HFF-Myc (cell line): ENCODE measurements at regions not wholly inside any gene's neighbourhood (a gene's known extent, or its start where the extent isn't known, plus 50 kb on each side); places are given as distances from the start of the nearest gene placed in this dataset.

Experiments used
- DNase-seq: peaks from one replicate; pipeline ENCODE4 v3.0.0-alpha.2; 2011; ENCODE audit warnings: low read depth; ENCODE audit errors: extremely low read depth
- H3K4me3 ChIP-seq: replicated peaks from 2 replicates; pipeline ENCODE4 v1.5.1; 2011; ENCODE audit warnings: low read depth, mild to moderate bottlenecking, control low read depth, low read length
- CTCF ChIP-seq: IDR thresholded peaks from 2 replicates; pipeline ENCODE4 v1.5.1; 2012; ENCODE audit warnings: mild to moderate bottlenecking, low read depth, low read length, control low read depth; ENCODE audit errors: missing control alignments

DNA sequence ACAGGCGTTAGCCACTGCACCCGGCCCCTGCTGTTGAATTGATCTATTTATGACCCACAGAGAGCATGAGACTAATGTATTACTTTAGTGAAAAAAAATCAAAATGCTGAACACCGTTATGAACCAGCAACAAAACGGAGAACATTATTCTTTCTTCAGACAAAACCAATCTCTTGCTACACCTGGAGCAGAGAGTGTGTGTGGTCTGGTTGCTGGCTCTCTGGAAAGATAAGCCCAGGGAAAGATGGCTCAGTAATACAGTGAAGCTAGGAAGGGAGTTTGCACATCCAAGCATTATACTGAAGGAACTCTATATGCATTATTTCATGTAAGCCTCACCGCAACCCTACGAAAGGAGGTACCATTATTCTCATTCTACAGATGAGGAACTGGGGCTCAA is 117.0 kb downstream of the GLUL start:
- TF ChIP-seq CTCF = no peak
- no peak for DNase-seq
- H3K4me3 ChIP-seq = no peak overlapping the region

DNA sequence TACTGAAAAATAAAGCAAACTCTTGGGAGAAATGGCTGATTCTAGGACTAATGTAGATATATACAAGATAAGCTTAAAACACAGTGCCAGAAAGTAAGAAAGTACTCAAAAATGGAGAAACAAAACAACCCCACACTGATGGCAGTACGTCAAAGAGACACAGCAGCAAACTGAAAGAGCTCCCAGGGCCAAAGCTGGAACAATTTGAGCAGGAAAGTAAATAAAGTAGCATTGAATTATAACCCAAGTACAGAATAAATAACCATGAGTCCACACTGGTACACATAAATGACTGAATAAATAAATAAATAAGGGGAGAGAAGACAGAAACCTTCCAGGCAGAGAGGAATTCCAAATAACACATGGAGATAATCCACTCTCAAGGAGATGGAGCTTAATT is 120.9 kb downstream of the GLUL start:
- DNase-seq = no peak
- no peak for TF ChIP-seq CTCF
- H3K4me3 ChIP-seq = no peak overlapping the region

DNA sequence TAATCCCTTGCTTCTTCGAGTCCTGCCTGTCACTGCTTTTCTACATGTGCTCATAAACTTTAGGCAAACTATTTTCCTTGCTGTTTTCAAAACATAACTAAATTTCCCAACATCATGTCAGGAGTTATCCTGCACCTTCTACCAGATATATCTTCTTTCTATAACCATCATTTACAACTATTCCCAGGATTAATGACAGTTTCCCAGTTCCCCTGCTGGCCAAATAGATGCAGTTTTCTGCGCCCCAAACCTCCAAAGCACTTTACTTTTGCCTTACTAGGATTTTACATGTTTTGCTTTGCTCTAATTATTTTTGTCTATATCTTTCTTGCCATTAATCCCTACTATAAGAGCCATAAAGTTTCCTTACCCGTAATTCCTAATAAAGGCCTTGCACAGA is 122.5 kb downstream of the GLUL start:
- no peak for DNase-seq
- TF ChIP-seq CTCF = no peak
- no peak overlapping the region for H3K4me3 ChIP-seq

GRCh38 chr1:182268669-182269068 is 122.9 kb downstream of the GLUL start:
- no peak for DNase-seq
- no peak for TF ChIP-seq CTCF
- H3K4me3 ChIP-seq = no peak overlapping the region

DNA sequence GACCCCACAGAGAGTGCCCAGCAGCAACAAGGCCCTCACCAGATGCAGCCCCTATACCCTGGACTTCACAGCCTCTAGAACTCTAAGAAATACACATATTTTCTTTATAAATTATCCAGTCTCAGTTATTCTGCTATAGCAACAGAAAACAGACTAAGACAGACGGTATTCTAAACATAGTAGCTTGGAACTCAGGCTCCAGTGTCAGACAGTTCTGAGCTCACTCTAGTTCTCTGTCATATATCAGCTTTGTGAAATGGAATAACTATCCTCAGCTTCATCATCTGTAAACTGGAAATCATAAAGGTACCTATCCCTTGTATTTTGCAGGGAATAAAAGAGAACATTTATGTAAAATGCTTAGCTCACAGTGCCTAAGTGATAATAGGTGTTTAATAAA is 127.4 kb downstream of the GLUL start:
- no peak for DNase-seq
- H3K4me3 ChIP-seq = no peak overlapping the region
- TF ChIP-seq CTCF = no peak

DNA sequence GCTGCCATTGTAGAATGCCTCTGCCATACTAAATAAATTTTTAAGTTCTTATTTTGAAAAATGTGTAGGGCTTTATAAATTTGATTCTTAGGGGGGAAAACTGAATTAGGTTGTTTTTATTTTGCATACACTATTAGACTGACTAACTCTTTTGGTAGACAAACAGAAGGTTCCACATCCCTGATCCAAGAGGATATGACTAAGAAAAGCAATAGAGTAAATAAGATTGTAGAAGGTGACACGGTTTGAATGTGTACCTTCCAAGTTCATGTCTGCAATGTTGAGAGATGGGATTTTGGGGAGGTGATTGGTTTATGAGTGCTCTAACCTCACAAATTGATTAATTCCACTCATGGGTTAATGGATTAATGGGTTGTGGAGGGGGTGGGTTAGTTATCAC is 127.9 kb downstream of the GLUL start:
- no peak for TF ChIP-seq CTCF
- no peak for DNase-seq

DNA sequence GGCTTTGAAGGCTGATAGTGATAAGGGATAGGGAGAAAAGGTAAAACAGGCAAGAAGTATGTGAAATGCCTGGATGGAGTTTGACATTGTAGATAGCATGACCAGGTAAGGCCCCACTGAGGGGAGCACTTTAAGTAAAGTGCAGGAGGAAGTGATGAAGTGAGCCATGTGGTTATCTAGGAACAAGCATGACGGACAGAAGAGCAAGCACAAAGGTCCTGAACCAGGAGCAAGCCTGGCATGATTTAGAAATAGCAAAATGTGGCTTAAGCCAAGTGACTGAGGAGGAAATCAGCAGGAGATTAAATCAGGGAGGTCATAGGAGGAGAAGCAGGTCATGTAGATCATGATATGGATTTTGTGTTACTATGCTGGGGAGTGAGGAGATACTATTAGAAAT is 129.2 kb downstream of the GLUL start:
- no peak overlapping the region for H3K4me3 ChIP-seq
- no peak for TF ChIP-seq CTCF
- no peak for DNase-seq

More for the DNA sequence above, 127.9 kb downstream of the GLUL start:
- no peak overlapping the region for H3K4me3 ChIP-seq
